ENCODE measurements at regions not wholly inside any gene's neighbourhood (a gene's known extent, or its start where the extent isn't known, plus 50 kb on each side); places are given as distances from the start of the nearest gene placed in this dataset.

DNA sequence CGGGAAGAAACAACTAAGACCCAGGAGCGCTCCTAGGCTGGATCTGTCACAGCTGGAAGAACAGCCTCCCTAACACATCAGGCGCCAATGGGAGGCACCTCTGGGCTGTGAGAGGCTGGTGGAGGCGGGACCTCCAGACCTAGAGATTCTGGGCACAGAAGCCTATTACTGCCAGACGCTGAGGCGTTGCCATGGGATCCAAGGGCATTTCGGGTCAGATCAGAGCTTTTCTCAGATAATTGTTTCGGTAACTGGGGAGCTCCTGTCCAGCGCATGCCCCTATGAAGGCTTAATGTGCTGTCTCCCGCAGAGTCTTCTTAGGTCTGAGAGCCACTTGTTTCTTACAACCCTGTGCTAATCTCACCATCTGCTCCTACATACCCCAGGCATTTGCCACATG lies 339.2 kb downstream of the ZNF716 start:
- TF ChIP-seq, protein P1, sequence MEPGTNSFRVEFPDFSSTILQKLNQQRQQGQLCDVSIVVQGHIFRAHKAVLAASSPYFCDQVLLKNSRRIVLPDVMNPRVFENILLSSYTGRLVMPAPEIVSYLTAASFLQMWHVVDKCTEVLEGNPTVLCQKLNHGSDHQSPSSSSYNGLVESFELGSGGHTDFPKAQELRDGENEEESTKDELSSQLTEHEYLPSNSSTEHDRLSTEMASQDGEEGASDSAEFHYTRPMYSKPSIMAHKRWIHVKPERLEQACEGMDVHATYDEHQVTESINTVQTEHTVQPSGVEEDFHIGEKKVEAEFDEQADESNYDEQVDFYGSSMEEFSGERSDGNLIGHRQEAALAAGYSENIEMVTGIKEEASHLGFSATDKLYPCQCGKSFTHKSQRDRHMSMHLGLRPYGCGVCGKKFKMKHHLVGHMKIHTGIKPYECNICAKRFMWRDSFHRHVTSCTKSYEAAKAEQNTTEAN (CRISPR knock-in tag; IDR thresholded peaks at IDR 0.05), result no peak
- TF ChIP-seq EZH2 (IDR thresholded peaks at IDR 0.05; ENCODE audit: borderline replicate concordance, low read depth, low read length) (no peak), SMAD1 (IDR thresholded peaks at IDR 0.05; ENCODE audit: low read depth, low read length, partially characterized antibody) (no peak), POLR2A (conservative IDR thresholded peaks at IDR 0.05) (no peak), MAFK (IDR thresholded peaks at IDR 0.05; ENCODE audit: low read length) (no peak), CBFB (CRISPR knock-in tag; IDR thresholded peaks at IDR 0.05) (no peak), POLR2AphosphoS5 (IDR thresholded peaks at IDR 0.05; ENCODE audit: control insufficient read depth, insufficient read depth, low read depth, low read length) (no peak), HNRNPLL (IDR thresholded peaks at IDR 0.05; ENCODE audit: low read depth, low read length, poor library complexity, severe bottlenecking) (no peak), DDX20 (tag; IDR thresholded peaks at IDR 0.05; ENCODE audit: low read depth) (no peak)
- TF ChIP-seq, protein P2, sequence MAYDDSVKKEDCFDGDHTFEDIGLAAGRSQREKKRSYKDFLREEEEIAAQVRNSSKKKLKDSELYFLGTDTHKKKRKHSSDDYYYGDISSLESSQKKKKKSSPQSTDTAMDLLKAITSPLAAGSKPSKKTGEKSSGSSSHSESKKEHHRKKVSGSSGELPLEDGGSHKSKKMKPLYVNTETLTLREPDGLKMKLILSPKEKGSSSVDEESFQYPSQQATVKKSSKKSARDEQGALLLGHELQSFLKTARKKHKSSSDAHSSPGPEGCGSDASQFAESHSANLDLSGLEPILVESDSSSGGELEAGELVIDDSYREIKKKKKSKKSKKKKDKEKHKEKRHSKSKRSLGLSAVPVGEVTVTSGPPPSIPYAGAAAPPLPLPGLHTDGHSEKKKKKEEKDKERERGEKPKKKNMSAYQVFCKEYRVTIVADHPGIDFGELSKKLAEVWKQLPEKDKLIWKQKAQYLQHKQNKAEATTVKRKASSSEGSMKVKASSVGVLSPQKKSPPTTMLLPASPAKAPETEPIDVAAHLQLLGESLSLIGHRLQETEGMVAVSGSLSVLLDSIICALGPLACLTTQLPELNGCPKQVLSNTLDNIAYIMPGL (CRISPR knock-in tag; IDR thresholded peaks at IDR 0.05), result no peak
- TF ChIP-seq, protein P3, sequence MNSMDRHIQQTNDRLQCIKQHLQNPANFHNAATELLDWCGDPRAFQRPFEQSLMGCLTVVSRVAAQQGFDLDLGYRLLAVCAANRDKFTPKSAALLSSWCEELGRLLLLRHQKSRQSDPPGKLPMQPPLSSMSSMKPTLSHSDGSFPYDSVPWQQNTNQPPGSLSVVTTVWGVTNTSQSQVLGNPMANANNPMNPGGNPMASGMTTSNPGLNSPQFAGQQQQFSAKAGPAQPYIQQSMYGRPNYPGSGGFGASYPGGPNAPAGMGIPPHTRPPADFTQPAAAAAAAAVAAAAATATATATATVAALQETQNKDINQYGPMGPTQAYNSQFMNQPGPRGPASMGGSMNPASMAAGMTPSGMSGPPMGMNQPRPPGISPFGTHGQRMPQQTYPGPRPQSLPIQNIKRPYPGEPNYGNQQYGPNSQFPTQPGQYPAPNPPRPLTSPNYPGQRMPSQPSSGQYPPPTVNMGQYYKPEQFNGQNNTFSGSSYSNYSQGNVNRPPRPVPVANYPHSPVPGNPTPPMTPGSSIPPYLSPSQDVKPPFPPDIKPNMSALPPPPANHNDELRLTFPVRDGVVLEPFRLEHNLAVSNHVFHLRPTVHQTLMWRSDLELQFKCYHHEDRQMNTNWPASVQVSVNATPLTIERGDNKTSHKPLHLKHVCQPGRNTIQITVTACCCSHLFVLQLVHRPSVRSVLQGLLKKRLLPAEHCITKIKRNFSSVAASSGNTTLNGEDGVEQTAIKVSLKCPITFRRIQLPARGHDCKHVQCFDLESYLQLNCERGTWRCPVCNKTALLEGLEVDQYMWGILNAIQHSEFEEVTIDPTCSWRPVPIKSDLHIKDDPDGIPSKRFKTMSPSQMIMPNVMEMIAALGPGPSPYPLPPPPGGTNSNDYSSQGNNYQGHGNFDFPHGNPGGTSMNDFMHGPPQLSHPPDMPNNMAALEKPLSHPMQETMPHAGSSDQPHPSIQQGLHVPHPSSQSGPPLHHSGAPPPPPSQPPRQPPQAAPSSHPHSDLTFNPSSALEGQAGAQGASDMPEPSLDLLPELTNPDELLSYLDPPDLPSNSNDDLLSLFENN (IDR thresholded peaks at IDR 0.05; ENCODE audit: low read depth in 2 of 2, low read length in 2 of 2), result no peak
- TF ChIP-seq, protein P4, sequence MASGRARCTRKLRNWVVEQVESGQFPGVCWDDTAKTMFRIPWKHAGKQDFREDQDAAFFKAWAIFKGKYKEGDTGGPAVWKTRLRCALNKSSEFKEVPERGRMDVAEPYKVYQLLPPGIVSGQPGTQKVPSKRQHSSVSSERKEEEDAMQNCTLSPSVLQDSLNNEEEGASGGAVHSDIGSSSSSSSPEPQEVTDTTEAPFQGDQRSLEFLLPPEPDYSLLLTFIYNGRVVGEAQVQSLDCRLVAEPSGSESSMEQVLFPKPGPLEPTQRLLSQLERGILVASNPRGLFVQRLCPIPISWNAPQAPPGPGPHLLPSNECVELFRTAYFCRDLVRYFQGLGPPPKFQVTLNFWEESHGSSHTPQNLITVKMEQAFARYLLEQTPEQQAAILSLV (tag; IDR thresholded peaks at IDR 0.05), result no peak
- TF ChIP-seq, protein P5, sequence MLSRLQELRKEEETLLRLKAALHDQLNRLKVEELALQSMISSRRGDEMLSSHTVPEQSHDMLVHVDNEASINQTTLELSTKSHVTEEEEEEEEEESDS (CRISPR knock-in tag; IDR thresholded peaks at IDR 0.05), result no peak
